Lower leg skin (tissue), 4 donors: ENCODE measurements at regions not wholly inside any gene's neighbourhood (a gene's known extent, or its start where the extent isn't known, plus 50 kb on each side); places are given as distances from the start of the nearest gene placed in this dataset.

Source experiments
- DNase-seq, 2 donors: peaks; one replicate each; pipeline ENCODE4 v3.0.0-alpha.2; 2019; ENCODE audit warnings: low spot score in 2 of 2
- H3K4me3 ChIP-seq: fragments of 200-600 bp; sonication (generic); 2 replicates; pipeline ENCODE4 v1.5.1; 2017; ENCODE audit warnings: mild to moderate bottlenecking, low read depth; ENCODE audit not compliant: poor library complexity, severe bottlenecking
- CTCF ChIP-seq, 3 donors: fragments of 450-650 bp; IDR thresholded peaks; one replicate each; pipeline ENCODE4 v1.5.1; 2016; ENCODE audit warnings: antibody characterized with exemption in 3 of 3, mild to moderate bottlenecking in 3 of 3, moderate library complexity in 2 of 3
- POLR2A ChIP-seq, 2 donors: fragments of 450-650 bp; IDR thresholded peaks; one replicate each; pipeline ENCODE4 v1.6.1; 2016 to 2017; ENCODE audit warnings: antibody characterized with exemption in 2 of 2, mild to moderate bottlenecking in 1 of 2, moderate library complexity in 1 of 2
- WGBS, 2 donors: methylation state at CpG; one replicate each; pipeline ENCODE4 v1.1.5; 2018; 5-methylcytosine and 5-hydroxymethylcytosine counted together
- intact Hi-C: fragments of 100-400 bp; cut with DNase I; formaldehyde crosslinking; loops from one replicate; pipeline ENCODE4 v1.15.0; 2023; ENCODE audit warnings: low total_unique reads

- intact Hi-C loops, result loop anchor here (10.0 kb wide), 1 partner anchor 923 kb away; no protein-coding TSS in a partner anchor
- WGBS, 2 donors, result 65 to 83% methylated on average over 2 of the region's 2 CpGs
- no peak for TF ChIP-seq POLR2A (IDR thresholded peaks at IDR 0.05)
- no peak for TF ChIP-seq CTCF (IDR thresholded peaks at IDR 0.05)
- no peak overlapping the region for H3K4me3 ChIP-seq
- no peak for DNase-seq
Measured at GRCh38 chr10:78291722-78292121, 258.1 kb downstream of the RPS24 start.

- no peak for DNase-seq
- H3K4me3 ChIP-seq, result no peak overlapping the region
- TF ChIP-seq CTCF (IDR thresholded peaks at IDR 0.05) (no peak), POLR2A (IDR thresholded peaks at IDR 0.05) (no peak)
- 74 to 84% methylated on average over 10 of the region's 10 CpGs for WGBS, 2 donors
- intact Hi-C loops, result loop anchor here (10.0 kb wide), 1 partner anchor 922 kb away; no protein-coding TSS in a partner anchor
Measured at GRCh38 chr10:78292250-78292981, 258.8 kb downstream of the RPS24 start.

GRCh38 chr10:78292982-78293865, 259.6 kb downstream of the RPS24 start:
- no peak for TF ChIP-seq POLR2A (IDR thresholded peaks at IDR 0.05)
- no peak for TF ChIP-seq CTCF (IDR thresholded peaks at IDR 0.05)
- WGBS, 2 donors, result 78 to 86% methylated on average over 11 of the region's 11 CpGs
- H3K4me3 ChIP-seq, result no peak overlapping the region
- intact Hi-C loops, result loop anchor here (10.0 kb wide), 1 partner anchor 922 kb away; no protein-coding TSS in a partner anchor
- DNase-seq, result no peak

GRCh38 chr10:78295242-78295641, 261.6 kb downstream of the RPS24 start:
- 84% methylated on average over 7 of the region's 7 CpGs for WGBS, 2 donors
- intact Hi-C loops, result loop anchor here (10.0 kb wide), 1 partner anchor 920 kb away; no protein-coding TSS in a partner anchor
- no peak for DNase-seq
- TF ChIP-seq CTCF (IDR thresholded peaks at IDR 0.05) (no peak), POLR2A (IDR thresholded peaks at IDR 0.05) (no peak)
- no peak overlapping the region for H3K4me3 ChIP-seq

GRCh38 chr10:78296785-78297184, 263.1 kb downstream of the RPS24 start:
- no peak for TF ChIP-seq POLR2A (IDR thresholded peaks at IDR 0.05)
- TF ChIP-seq CTCF (IDR thresholded peaks at IDR 0.05), result no peak
- no peak overlapping the region for H3K4me3 ChIP-seq
- intact Hi-C loops, result loop anchor here (10.0 kb wide), 1 partner anchor 918 kb away; no protein-coding TSS in a partner anchor
- DNase-seq, result no peak
- WGBS, 2 donors, result 69 to 93% methylated on average over 1 of the region's 1 CpG
